Heart left ventricle (tissue), 16 donors: ENCODE measurements at regions not wholly inside any gene's neighbourhood (a gene's known extent, or its start where the extent isn't known, plus 50 kb on each side); places are given as distances from the start of the nearest gene placed in this dataset.
A peak's percentile ranks its signal among the peaks of the same experiment; 100 is the strongest.
"Not testable (repeated sequence)": the region's sequence is repeated elsewhere in the genome, so short reads cannot be mapped to it uniquely, and the experiment has no call there.

Source experiments
- ATAC-seq, 4 donors: fragments of 200-7000 bp; cut with Tn5 transposase; one replicate each; pipeline ENCODE4 v1.9.1; 2020 to 2022; ENCODE audit warnings: moderate library complexity in 4 of 4, mild to moderate bottlenecking in 3 of 4, moderate number of reproducible peaks in 1 of 4
- DNase-seq, 5 donors: peaks; one replicate each; pipeline ENCODE4 v3.0.0-alpha.2; 2020
- H3K27ac ChIP-seq, 12 donors: fragments of 200-600 bp; sonication (generic) in 4 of 12; one replicate each; pipeline versions ENCODE4 v1.5.0 to v1.8.0; 2016 to 2022; ENCODE audit warnings: mild to moderate bottlenecking in 2 of 12
- H3K27me3 ChIP-seq, 9 donors: fragments of 200-600 bp; sonication (generic) in 2 of 9; one replicate each; pipeline versions ENCODE4 v1.5.1 to v1.8.0; 2016 to 2022; ENCODE audit warnings: mild to moderate bottlenecking in 3 of 9
- H3K36me3 ChIP-seq, 9 donors: fragments of 200-600 bp; sonication (generic) in 2 of 9; one replicate each; pipeline versions ENCODE4 v1.5.0 to v1.8.0; 2018 to 2022; ENCODE audit warnings: mild to moderate bottlenecking in 2 of 9
- H3K4me1 ChIP-seq, 12 donors: fragments of 200-600 bp; sonication (generic) in 4 of 12; one replicate each; pipeline versions ENCODE4 v1.5.0 to v1.8.0; 2016 to 2022; ENCODE audit warnings: mild to moderate bottlenecking in 3 of 12
- H3K4me3 ChIP-seq, 12 donors: fragments of 200-600 bp; sonication (generic) in 4 of 12; one replicate each; pipeline versions ENCODE4 v1.5.0 to v1.8.0; 2017 to 2022; ENCODE audit warnings: mild to moderate bottlenecking in 9 of 12, moderate library complexity in 4 of 12
- H3K9me3 ChIP-seq, 12 donors: fragments of 200-600 bp; sonication (generic) in 4 of 12; one replicate each; pipeline versions ENCODE4 v1.5.0 to v1.8.0; 2016 to 2022; ENCODE audit warnings: mild to moderate bottlenecking in 1 of 12
- WGBS, 4 donors: extraction: QIAGEN DNeasy Blood & Tissue Kit in 2 of 4; methylation state at CpG; one replicate each; pipeline versions ENCODE4 v1.1.5 to v1.1.7; 2013 to 2018; 5-methylcytosine and 5-hydroxymethylcytosine counted together
- intact Hi-C, 10 donors: fragments of 100-400 bp; cut with DNase I; formaldehyde crosslinking; loops; one replicate each; pipeline versions ENCODE4 v1.11.1 to v1.14.2; 2022
- donor health status: ischemic (EF 13 %, LVEDD 7.1; RV severe dilation, severe dysfunction).
- donor health status: healthy with polysubstance abuse.
- donor health status: DM: no; HTN: yes; CAD: no.
- donor health status: DM: no; HTN: no; CAD: no.
- donor health status: ischemic (EF 25% LVEDD 6.9; RV normal size, moderate dysfunction).
- donor health status: ischemic (EF 25% LVEDD 5.7; RV mildly dilated, moderate dysfunction).
- donor health status: healthy.
- donor health status: DM: yes; HTN: yes; CAD: no.
- donor health status: ischemic (EF 35%, LVEDD 5.7; RV mildly dilated, moderate dysfunction).
- donor health status: nonischemic (EF 11% LVEDD 7.7; RV severe dilation, severe dysfunction).
- donor health status: DM: yes; HTN: yes; CAD: no.
- donor health status: PGD.
- donor health status: ischemic (EF 29% LVEDD 5.4; RV normal size, mild dysfunction).
- donor health status: nonischemic (EF 23%, LVEDD 6.1; RV moderate dilation, normal function).

GRCh38 chr9:39018107-39018506, 269.9 kb downstream of the CNTNAP3 start:
- DNase-seq, H3K27me3 ChIP-seq, H3K4me1 ChIP-seq, H3K9me3 ChIP-seq, H3K27ac ChIP-seq, H3K36me3 ChIP-seq, intact Hi-C loops, ATAC-seq, H3K4me3 ChIP-seq: not testable (repeated sequence)
- 67 to 93% (median 78%) methylated on average over 1 of the region's 1 CpG for WGBS, 4 donors

GRCh38 chr9:39015178-39015577, 272.8 kb downstream of the CNTNAP3 start:
- 60% methylated on average over 1 of the region's 1 CpG; no CpG with 5 or more reads in 3 of the 4 donors for WGBS, 4 donors
- H3K4me3 ChIP-seq, DNase-seq, H3K9me3 ChIP-seq, H3K4me1 ChIP-seq, H3K36me3 ChIP-seq, ATAC-seq, H3K27ac ChIP-seq, intact Hi-C loops, H3K27me3 ChIP-seq: not testable (repeated sequence)

GRCh38 chr9:39014805-39015123, 273.2 kb downstream of the CNTNAP3 start:
- H3K4me1 ChIP-seq, DNase-seq, H3K4me3 ChIP-seq, H3K36me3 ChIP-seq, H3K9me3 ChIP-seq, H3K27me3 ChIP-seq, intact Hi-C loops, ATAC-seq, H3K27ac ChIP-seq: not testable (repeated sequence)

- ATAC-seq, H3K27ac ChIP-seq, H3K36me3 ChIP-seq, H3K27me3 ChIP-seq, intact Hi-C loops, H3K9me3 ChIP-seq, H3K4me1 ChIP-seq, H3K4me3 ChIP-seq, DNase-seq: not testable (repeated sequence)
- 78 to 100% (median 82%) methylated on average over 3 to 4 of the region's 6 CpGs for WGBS, 4 donors
Observed at GRCh38 chr9:39014096-39014804, 273.7 kb downstream of the CNTNAP3 start.

- H3K9me3 ChIP-seq, H3K4me1 ChIP-seq, H3K27ac ChIP-seq, H3K4me3 ChIP-seq, DNase-seq, H3K27me3 ChIP-seq, H3K36me3 ChIP-seq, intact Hi-C loops: not testable (repeated sequence)
- peak in 1 of 4 donors; percentile 34 for ATAC-seq
- 88 to 97% (median 94%) methylated on average over 2 to 4 of the region's 4 CpGs for WGBS, 4 donors
Observed at GRCh38 chr9:39009743-39010142, 278.2 kb downstream of the CNTNAP3 start.

GRCh38 chr9:39009343-39009742, 278.6 kb downstream of the CNTNAP3 start:
- H3K36me3 ChIP-seq, result not testable (repeated sequence)

GRCh38 chr9:39008907-39009306, 279.1 kb downstream of the CNTNAP3 start:
- peak in 1 of 4 donors; percentile 36 for ATAC-seq
- H3K27ac ChIP-seq, DNase-seq, H3K36me3 ChIP-seq, H3K4me3 ChIP-seq, H3K27me3 ChIP-seq, H3K9me3 ChIP-seq, intact Hi-C loops, H3K4me1 ChIP-seq: not testable (repeated sequence)
- WGBS, 4 donors, result 87 to 100% (median 91%) methylated on average over 1 to 2 of the region's 2 CpGs

More at GRCh38 chr9:39009343-39009742, 278.6 kb downstream of the CNTNAP3 start:
- H3K27me3 ChIP-seq, H3K9me3 ChIP-seq, H3K4me1 ChIP-seq, H3K27ac ChIP-seq, H3K4me3 ChIP-seq, DNase-seq, intact Hi-C loops: not testable (repeated sequence)
- ATAC-seq, result peak in 1 of 4 donors; percentile 36

- H3K27me3 ChIP-seq, H3K27ac ChIP-seq, H3K36me3 ChIP-seq, H3K4me3 ChIP-seq, intact Hi-C loops, DNase-seq, ATAC-seq, H3K4me1 ChIP-seq, H3K9me3 ChIP-seq: not testable (repeated sequence)
Observed at GRCh38 chr9:39005736-39006135, 282.2 kb downstream of the CNTNAP3 start.

- 88 to 94% (median 91%) methylated on average over 13 to 14 of the region's 14 CpGs for WGBS, 4 donors
- H3K9me3 ChIP-seq, result not testable (repeated sequence)
Observed at GRCh38 chr9:39001085-39001593, 281.2 kb upstream of the FAM240B start.

GRCh38 chr9:38999277-38999676, 279.3 kb upstream of the FAM240B start:
- H3K4me3 ChIP-seq, H3K9me3 ChIP-seq, intact Hi-C loops, DNase-seq, H3K4me1 ChIP-seq, H3K27me3 ChIP-seq, H3K36me3 ChIP-seq, H3K27ac ChIP-seq: not testable (repeated sequence)
- 58 to 64% (median 64%) methylated on average over 7 of the region's 7 CpGs for WGBS, 4 donors
- ATAC-seq, result peak in 1 of 4 donors; percentile 18

More at GRCh38 chr9:39001085-39001593, 281.2 kb upstream of the FAM240B start:
- DNase-seq, ATAC-seq, intact Hi-C loops, H3K36me3 ChIP-seq, H3K27me3 ChIP-seq, H3K4me1 ChIP-seq, H3K27ac ChIP-seq, H3K4me3 ChIP-seq: not testable (repeated sequence)

- H3K27me3 ChIP-seq, H3K4me3 ChIP-seq, H3K27ac ChIP-seq, H3K36me3 ChIP-seq, H3K9me3 ChIP-seq, H3K4me1 ChIP-seq, intact Hi-C loops: not testable (repeated sequence)
- DNase-seq (peak in 2 of 5 donors; percentile 10 to 67), ATAC-seq (peak in 2 of 4 donors; percentile 28 to 57)
- WGBS, 4 donors, result 62 to 70% methylated on average over 2 of the region's 4 CpGs; no CpG with 5 or more reads in 2 of the 4 donors
Observed at GRCh38 chr9:38993690-38994089, 273.8 kb upstream of the FAM240B start.
